ENCODE measurements at regions not wholly inside any gene's neighbourhood (a gene's known extent, or its start where the extent isn't known, plus 50 kb on each side); places are given as distances from the start of the nearest gene placed in this dataset.

GRCh38 chr3:124092811-124093210 lies 100.9 kb upstream of the ROPN1 start:
- DNase-seq = no peak

DNA sequence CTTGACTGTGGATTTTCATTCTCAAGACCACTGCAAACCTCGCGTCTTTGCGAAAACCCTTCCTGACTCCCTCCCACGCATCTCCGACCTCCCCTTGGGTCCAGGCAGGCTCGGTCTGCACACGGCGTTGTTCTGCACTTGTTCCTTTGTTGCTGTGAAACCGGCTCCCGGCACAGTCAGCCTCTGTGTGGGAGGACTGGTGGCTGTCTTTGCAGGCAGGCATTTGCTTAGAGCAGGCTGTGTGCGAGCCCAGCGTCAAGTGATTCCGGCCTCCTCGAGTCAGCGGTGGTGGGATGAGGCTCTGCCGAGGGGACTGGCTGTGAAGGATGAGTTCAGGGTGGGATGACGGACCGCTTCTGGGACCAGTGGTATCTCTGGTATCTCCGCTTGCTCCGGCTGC lies 102.6 kb upstream of the ROPN1 start:
- DNase-seq = no peak

- no peak for DNase-seq
Measured at GRCh38 chr3:124097362-124098131, 105.6 kb upstream of the ROPN1 start.

DNA sequence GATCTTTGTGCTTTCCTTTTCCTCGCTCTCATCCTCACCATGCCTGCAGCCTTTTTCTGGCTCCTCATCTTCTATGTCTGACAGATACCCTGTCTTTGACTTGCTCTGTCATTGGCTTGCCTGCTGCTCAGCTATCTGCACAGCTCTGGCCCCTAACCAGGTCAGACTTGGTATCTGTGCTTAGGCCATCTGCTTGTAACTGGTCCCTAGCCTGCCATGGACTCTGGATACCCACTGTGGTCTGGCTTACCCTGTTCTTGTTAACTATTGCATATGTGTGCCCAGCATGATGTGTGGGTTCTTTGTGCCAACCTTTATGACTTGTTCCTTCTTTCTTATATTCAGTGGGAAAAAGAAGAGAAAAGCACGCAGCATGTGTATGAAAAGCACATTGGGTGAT lies 109.7 kb upstream of the ROPN1 start:
- DNase-seq = no peak

DNA sequence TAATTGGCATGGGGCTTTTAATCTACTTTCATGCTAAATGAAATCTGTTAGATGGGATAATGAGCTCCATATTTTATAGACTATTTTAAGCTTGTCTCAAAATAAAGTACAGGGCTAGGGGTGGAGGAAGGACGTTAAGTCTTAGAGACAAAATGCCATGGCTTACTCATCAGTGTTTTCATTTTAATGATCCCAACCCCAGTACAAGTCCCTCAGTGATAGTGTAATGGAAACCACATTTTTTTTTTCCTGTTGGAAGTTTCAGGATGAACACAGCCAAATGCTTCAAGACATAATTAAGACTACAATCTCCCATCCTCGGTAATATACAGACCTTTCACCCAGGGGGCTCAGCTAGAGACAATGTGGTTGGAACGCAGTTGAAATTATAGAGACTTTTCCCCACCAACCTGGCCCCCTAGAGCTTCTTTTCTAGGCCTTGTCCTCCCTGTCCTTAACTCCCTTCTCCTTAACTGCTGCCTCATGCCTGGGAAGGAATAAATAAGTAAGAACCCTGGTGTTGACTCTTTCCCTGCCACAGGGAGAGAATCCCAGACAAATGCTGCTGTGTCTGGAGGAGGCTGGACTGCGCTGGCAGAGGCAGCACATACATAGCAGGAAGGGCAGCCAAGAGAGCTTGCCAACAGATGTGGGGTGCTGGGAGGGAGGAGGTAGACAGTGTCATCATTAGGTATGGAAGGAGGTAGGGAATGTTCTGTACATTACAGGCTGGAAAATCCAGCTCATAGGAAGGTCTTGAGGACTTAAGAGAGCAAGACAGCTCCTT lies 115.4 kb upstream of the ROPN1 start:
- no peak for DNase-seq

- no peak for DNase-seq
Measured at GRCh38 chr3:124108446-124108845, 116.5 kb upstream of the ROPN1 start.

DNA sequence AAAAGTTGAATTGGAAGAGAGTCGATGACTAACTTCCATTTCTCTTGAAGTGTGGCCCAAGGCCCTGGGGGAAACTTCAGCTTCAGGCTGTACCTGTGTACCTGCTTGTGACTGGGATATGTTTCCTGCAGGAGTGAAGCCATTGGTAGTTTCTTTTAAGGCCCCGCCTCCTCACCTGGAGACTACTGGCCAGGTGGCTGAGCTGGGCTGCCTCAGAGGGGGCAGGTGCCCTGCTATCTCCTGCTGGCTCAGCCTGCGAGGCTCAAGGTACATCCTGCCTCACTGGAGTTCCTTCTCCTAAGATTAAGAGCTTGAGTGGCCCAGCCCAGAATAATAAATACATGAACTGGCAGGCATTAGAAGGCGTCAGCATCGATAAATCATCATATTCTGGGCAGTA lies 121.6 kb upstream of the ROPN1 start:
- no peak for DNase-seq

DNA sequence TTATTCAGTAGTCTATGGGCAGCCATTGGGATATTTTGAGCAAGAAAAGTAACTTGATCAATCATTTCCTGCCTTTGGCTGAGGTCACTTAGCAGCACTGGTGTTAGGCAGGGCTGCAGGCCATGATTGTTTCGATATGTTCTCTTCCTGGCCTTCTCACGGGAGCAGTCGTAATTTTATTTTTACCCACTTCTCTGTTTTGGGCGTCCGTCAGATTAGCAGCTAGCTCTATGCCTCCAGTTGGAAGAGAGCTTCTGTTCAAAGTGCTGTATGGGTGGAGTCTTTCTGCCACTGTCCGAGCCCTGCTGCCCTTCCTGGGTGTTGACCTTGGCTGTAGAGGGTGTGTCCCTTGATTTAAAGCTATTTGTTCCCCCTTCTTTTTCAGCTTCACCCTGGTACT lies 123.4 kb upstream of the ROPN1 start:
- no peak for DNase-seq

GRCh38 chr3:124115956-124116355 lies 124.0 kb upstream of the ROPN1 start:
- DNase-seq = no peak

DNA sequence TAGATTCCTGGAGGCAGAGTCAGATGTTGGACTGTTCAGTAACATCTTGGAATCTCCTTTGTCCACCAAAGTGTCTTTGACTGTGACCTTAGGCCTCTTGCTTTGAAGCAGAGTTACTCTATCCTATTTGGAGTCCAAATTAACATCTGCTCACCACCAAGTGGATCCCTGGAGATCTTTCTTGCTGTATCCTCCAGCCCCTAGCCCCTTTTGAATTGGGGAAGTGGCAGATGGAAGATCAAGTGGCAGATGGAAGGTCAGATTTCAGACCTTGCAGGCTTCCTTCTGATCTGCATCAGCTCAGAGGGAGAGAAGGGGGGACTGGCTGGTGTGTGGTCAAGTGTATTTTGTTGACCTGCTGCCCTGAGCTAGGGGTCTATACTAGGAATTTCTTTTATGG lies 125.0 kb upstream of the ROPN1 start:
- no peak for DNase-seq

DNA sequence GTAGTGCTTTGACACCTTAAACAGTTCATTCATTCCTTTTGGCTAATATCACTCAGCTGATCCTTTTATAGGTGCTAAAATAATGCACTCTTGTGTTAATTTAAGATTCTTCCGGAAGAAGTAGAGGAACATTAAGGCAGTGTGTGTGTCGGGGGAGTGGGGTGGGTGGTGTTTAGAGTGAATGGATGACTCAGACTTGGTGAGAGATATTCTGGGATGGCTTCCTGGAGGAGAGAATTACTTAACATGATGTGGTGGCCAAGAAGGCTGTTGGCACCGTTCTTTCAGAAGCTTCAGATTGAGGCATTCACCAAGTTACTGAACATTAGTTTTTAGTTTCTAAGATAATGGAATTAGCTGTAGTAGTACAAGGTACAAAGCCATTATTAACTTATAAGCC lies 125.6 kb upstream of the ROPN1 start:
- no peak for DNase-seq

- no peak for DNase-seq
Measured at GRCh38 chr3:124118397-124118796, 126.5 kb upstream of the ROPN1 start.

DNA sequence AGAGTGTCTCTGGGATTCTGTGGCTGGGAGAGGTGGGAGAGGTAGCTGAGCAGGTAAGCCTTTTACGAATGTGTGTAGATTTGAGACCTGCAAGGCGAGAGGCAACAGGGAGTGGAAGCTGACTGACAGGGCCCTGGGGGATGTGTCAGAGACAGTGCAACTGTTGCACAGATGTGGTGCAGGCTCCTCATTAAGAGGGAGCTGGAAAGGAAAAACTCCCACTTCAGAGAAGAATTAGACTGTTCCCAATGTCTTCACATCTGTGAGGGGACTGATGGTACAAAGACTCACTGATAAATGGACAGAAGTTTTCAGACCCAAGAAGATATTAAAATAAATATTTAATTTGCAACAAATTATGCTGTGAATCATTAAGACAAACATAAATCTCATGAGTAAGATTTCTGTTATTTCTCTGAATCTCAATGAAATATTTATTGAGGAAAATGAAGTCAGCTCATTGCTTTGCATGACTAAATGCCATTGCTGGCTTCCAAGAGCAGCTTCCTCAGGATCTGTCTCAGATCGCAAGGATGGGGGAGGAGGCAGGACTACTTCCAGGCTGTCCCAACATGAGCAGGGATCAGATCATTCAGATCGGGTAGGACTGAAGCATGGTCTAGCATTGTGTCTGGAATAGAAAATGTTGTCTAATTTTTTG lies 127.3 kb upstream of the ROPN1 start:
- no peak for DNase-seq

GRCh38 chr3:124121379-124122312 lies 129.7 kb upstream of the ROPN1 start:
- DNase-seq = no peak

DNA sequence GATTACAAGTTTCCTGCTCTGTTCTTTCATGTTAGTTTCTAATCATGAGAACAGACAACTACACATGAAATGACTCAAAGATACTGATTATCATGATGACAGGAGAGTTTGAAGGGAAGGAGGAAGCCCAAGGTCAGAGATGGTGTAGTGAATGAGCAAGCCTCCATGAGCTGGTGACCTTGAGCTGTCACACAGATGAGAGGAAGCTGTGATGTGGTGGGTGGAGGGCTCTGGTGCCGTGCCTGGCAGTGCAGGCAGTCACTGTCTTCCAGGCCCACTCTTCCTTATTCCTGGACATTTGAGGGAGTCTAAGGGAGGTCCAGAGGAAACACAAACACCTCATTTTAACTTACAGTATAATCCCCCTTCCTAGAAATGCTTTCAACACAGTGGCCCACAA lies 133.4 kb upstream of the ROPN1 start:
- no peak for DNase-seq

GRCh38 chr3:124126436-124127023 lies 134.6 kb upstream of the ROPN1 start:
- no peak for DNase-seq

DNA sequence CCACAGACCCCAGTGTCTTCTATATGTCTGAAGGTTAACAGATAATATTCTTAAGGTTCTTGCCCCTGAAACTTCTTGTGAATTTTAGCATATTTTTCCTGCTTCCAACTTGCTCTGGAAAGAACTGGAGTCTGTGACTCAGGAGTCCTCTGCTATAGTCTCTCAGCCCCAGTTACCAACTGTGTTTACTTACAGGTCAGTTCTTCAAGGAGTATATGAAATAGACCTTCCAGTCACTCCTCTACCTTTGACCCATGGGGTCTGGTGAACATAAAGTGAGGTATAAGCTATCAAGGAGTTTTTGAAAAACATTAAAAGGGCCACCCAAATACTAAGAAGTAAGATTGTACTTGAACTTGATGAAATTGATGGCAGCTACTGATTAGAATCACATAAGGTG lies 139.2 kb upstream of the ROPN1 start:
- no peak for DNase-seq

DNA sequence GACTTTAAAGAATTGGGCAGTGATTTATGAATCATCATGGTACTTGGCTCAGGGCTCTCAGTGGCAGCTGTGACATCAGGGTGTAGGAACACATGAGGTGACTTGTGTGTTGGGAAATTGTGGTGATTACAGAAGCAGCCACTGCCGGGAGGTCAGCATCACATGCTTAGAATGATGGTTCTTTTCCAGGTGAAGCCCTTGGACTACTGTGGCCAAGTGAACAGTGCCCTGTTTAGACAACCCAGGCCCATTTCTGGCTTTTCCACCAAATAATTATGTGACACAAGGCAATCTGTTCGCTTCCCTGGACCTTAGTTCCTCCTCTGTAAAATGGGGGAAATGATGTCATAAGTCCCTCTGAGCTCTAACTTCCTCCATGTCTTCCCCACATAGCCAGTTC lies 139.7 kb upstream of the ROPN1 start:
- no peak for DNase-seq

DNA sequence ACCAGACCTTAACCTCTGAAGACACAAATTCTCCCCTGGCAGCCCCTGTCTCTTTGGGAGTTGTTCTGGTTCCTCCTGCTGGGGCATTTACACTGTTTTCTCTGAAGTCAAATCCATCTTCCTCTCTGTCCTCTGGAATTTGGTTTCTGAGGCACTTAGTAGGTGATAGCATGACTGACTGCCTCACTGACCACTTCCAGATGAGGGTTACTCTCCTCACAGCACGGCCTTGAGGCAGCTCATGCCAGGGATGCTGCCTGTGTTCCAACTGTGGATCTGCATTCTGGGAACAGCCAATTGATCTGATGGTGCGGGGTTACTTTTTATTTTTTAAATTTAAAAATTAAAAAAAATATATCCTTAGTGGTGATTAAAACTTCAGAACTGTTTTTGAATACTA lies 140.9 kb upstream of the ROPN1 start:
- no peak for DNase-seq

DNA sequence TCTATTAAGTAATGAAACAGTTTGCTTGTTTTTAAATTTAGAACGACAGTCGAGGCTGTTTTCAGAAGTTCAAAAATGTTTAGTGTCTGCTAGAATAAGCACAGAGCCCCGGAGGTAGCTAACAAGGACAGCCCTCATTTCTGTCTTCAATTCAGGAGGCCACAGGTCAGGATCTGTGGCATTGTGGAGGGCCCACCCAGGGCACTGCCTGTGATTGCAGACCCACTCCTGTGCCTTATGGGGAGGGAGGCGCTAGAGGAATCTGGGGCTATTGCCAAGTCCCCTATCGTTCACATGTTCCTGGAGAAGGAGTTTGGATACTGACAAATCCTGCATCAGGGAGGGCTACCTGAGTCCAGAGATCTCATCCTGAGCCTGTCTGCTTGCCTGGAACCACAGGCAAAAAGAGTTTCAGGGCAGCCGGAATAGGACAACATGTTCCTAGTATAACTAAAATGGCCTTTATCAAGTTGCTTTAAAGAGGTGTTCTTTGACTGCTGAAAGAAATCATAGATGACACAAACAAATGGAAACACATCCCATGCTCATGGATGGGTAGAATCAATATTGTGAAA lies 141.5 kb upstream of the ROPN1 start:
- no peak for DNase-seq

- DNase-seq = no peak
Measured at GRCh38 chr3:124137216-124137615, 145.3 kb upstream of the ROPN1 start.

DNA sequence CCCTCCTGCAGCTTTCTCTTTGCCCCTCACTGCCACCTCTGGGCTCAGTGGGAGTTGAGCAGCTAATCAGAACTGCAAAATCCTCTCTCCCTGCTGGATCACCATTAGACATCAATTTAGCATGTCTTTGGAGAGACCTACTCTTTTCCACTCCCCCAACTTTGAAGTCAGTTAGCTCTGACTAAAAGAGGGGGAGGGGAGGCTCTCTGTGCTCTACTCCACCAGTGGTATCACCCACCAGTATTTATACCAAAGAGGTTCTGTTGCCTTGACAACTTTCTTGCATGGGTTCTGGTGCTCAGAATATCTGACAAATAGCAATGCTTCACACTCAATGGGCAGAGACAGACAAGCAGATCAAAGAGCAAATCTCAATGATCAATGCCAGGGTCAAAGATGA lies 146.2 kb upstream of the ROPN1 start:
- DNase-seq = no peak

All from stimulated activated CD8-positive, alpha-beta memory T cell treated with anti-CD3 and anti-CD28 coated beads, Interleukin-4, amount 100 ng/mL, for 48 hours (primary cell).